Astrocyte (in vitro differentiated cells and primary cell): ENCODE measurements at regions not wholly inside any gene's neighbourhood (a gene's known extent, or its start where the extent isn't known, plus 50 kb on each side); places are given as distances from the start of the nearest gene placed in this dataset.

Experiments used
- EZH2 ChIP-seq: IDR thresholded peaks from 2 replicates; pipeline ENCODE4 v1.6.1; 2012; ENCODE audit warnings: mild to moderate bottlenecking, low read length, inconsistent platforms; ENCODE audit not compliant: insufficient read depth
- TF ChIP-seq, protein P1 (sequence below): IDR thresholded peaks from 2 replicates; pipeline ENCODE4 v1.5.1; 2011; ENCODE audit warnings: low read depth, mild to moderate bottlenecking, inconsistent platforms, low read length, moderate library complexity; ENCODE audit not compliant: insufficient read depth

DNA sequence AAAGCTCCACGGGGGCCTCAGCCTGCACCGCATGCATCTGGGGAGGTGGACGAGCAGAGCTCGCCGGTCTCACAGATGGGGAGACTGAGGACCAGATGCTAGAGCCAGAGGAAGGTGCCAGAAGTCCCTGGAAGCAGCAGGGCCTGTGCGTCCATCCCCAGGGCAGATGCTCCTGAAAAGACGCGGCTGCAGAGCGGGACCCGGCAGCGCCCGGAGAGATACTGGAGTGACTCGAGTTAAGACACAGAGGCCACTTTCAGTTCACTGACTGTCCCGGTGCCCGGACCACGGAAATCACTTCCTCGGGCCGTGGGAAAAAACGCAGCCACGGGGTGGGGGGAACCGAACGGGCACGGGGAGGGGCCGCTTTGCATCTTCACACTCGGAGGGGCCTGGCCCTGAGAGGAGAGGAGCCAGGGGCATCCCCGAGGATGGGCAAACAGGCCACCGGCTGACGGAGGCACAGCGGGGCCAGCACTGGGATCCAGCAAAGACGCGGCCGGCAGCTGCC is 85.4 kb downstream of the FOXL3 start:
- TF ChIP-seq, protein P1, sequence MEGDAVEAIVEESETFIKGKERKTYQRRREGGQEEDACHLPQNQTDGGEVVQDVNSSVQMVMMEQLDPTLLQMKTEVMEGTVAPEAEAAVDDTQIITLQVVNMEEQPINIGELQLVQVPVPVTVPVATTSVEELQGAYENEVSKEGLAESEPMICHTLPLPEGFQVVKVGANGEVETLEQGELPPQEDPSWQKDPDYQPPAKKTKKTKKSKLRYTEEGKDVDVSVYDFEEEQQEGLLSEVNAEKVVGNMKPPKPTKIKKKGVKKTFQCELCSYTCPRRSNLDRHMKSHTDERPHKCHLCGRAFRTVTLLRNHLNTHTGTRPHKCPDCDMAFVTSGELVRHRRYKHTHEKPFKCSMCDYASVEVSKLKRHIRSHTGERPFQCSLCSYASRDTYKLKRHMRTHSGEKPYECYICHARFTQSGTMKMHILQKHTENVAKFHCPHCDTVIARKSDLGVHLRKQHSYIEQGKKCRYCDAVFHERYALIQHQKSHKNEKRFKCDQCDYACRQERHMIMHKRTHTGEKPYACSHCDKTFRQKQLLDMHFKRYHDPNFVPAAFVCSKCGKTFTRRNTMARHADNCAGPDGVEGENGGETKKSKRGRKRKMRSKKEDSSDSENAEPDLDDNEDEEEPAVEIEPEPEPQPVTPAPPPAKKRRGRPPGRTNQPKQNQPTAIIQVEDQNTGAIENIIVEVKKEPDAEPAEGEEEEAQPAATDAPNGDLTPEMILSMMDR, result no peak
- TF ChIP-seq EZH2, result no peak
